NCI-H774 (cell line): ENCODE measurements at regions not wholly inside any gene's neighbourhood (a gene's known extent, or its start where the extent isn't known, plus 50 kb on each side); places are given as distances from the start of the nearest gene placed in this dataset.

Source experiments
- DNase-seq: peaks from one replicate; lab custom pipeline; 2025; lab: John Stamatoyannopoulos, UW

DNA sequence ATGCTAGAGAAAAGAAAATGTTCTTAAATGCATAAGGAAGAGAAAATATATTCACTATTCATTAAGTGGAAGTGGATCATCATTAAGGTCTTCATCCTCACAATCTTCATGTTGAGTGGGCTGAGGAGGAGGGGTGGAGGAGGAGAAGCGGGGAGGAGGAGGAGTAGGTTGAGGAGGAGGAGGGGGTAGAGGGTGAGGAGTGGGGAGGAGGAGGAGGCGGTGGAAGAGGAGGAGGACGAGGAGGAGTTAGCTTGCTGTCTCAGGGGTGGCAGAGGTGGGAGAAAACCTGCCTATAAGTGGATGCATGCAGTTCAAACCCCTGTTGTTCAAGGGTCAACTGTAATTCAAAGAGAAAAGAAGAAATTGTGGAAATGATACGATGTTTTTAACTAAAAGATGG, 71.6 kb downstream of the MYEOV start:
- no peak for DNase-seq

DNA sequence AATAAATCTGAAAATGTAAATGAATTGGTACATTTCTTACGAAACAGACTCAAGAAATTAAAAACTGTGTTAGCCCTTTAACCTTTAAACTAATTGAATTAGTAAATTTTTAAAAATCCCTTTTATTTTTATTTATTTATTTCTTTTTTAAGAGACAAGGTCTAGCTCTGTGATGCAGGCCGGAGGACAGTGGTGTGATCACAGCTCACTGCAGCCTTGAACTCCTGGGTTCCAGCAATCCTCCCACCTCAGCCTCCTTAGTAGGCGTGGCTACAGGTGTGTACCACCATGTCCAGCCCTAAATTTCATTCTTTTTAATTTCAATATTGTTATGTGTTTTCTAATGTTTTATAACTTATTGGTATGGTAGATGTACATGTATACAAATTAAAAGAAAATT, 72.6 kb downstream of the MYEOV start:
- DNase-seq: no peak

DNA sequence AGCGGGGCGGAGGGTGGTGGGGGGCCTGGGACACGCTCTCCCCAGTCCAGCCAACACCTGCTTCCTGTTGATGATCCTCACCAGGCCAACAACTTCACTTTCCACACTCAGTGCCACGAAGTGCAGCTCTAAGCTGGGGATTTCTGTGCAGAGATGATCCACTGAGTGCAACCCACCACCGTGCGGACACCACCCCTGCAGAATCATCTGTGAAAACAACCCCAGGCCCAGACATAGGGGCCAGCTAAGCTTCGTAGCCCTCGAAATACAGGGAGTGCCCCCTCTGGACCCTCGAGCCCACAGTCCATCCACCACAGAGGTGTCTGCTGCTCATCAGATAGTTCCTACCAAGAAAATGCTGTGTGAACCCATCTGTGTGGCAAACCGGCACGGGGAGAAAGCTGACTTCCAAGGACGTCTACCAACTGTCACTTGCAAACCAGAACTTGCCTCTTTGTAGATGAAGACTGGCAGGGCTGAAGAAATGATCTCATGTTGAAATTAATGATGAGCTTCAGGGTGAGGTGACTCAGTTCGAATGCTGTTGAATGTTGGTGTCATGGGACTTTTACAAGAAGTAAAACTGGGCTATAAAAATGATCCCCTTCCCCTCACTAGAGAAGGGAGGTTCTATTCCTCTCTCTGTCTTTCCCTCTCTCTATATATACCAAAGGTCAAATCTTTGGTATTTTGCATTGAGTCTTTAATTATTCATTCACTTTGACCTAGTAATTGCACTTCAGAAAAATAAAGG, 73.4 kb downstream of the MYEOV start:
- DNase-seq: no peak

DNA sequence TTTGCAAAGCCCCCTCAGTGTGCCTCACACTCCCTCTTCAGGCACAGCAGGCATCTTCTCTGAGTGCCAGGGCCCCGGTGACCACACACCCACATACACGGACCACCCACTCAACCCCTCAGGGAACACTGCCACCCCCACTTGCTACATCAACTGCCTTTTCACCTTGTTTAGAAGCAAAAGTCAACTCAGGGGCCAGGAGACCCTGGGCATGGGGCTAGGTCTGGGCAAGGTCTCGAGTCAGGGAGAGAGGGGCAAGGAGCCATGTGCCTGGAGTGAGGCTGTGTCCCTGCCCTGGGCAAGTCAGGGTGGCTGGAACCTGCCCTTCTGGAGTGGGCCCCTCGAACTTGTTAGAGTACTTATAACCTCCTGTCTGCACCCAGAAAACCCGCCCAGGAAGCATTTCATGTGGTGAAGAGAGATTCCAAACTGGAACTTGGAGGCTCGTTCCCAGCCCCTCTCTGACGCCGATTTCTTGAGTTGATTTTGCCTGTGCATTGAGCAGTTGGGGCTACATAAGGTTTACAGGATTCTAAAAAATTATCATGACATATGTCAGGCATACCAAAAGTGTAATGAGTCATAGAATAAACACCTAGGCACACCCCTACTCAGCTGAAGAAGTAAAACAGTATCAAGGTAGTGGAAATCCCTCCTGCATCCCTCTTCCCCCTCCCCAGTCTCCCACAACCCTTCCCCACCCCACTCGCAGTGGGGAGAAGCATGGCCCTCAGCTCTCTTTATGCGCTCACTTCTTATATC, 74.3 kb downstream of the MYEOV start:
- DNase-seq: no peak

DNA sequence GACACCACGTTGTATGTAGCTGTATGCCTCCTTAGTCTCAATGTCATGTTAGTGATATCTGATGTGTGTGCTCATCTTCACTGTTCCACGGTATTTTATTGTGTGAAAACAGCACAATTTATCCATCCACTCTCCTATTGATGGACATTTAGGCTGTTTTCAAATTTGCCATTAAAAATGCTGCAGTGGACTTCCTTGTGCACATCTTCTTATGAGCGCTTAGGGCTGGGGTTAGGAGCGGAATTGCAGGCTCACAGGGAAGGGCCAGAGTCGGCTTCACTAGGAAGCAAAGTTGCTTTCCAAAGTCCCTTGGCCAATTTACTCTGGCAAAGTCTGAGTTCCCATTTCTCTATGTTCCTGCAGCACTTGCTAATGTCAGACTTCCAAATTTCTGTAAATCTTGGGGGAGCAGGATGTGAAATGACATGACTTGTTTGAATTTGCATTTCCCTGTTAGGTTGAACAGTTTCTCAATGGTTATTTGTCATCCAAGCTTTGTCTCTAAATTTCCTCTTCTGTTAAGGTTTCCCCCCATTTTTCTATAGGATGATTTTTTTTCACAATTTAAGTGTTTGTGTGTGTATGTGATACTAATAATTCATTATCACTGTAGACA, 75.4 kb downstream of the MYEOV start:
- DNase-seq: no peak

DNA sequence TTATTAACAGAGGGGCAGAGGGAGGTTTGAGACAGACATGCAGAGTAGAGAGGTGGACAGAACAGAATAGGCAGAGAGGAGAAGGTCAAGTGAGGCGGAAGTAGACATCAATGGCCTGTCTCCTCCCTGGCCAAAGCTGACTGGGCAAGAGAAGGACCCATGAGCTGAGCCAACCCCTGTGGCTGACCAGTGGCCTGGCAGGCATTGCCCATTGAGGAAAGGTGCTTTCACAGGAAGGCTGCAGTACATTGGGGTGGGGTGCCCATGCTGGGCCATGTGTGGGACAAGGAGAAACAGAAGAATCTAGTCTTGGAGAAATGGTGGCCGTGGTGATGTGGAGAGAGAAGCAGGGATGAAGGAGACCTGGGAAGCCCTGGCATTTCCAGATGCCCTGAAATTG, 76.0 kb downstream of the MYEOV start:
- DNase-seq: no peak

DNA sequence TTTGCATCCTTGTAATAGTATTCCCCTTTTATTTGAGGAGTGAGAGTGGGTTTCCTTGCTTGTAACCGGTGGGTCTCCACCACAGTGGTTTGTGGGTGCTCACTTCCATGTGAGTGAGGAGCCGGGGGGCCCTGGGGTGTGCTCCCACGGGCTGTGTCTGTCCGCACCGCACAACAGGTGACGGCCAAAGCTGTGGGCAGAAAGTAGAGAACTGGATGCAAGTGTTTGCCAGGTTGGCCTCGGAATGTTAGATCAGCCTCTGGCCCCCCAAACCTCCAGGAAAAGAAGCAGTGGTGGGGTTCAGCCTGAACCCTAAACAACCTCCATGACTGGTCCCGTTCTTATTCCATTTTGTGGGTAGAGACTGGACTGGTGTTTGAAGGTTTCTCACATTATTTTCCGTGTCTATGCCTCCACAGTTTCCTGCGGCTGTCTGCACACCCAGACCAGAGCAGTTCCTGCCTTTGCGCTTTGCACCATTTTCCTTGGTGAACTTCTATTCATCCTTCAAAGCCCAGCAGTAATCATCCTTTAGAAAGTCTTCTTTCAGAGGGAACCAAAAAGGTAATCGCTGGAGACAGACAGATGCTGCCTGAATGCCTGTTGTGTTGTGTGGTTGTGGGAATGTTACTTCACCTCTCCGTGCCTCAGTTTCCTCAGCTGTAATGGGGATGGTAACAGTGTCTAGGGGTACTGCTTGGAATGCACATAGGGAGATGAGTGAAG, 77.2 kb downstream of the MYEOV start:
- no peak for DNase-seq

DNA sequence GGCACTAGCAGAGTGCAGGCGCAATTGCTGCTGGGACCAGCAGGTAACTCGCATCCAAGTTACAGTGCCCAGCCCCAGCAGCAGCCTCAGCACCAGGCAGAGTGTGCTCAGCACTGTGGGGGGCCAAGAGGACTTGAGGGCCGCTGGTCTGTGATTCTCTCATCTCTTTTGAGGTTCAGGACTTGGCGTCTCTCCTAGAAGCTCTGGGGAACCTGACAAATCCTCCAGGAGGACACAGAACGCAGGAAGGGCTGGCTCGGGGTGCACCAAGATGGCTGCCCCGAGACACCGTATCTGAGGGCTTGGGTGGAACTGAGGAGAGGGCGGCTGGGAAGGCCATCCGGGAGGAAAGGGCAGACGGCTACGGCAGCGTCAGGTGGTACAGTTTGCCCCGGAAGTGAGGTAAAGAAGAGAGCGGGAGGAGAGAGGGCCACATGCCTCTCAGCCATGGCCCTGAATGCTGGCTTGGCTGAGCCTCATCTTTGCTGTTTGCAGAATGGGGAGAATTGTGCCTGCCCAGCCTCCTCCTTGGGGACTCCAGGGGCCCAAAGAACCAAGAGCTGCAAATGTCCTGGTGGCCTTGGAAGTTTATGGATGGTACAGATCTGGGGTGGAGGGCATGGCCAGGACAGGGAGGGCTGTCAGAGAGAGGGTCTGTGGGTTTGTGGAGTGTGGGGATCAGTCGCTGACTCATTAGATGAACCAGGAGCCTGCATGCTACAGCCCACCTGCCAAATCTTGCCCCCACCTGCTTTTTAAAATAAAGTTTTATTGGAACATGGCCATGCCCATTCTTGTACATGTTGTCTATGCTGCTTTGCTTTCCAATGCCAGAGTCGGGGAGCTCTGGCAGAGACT, 78.0 kb downstream of the MYEOV start:
- no peak for DNase-seq

DNA sequence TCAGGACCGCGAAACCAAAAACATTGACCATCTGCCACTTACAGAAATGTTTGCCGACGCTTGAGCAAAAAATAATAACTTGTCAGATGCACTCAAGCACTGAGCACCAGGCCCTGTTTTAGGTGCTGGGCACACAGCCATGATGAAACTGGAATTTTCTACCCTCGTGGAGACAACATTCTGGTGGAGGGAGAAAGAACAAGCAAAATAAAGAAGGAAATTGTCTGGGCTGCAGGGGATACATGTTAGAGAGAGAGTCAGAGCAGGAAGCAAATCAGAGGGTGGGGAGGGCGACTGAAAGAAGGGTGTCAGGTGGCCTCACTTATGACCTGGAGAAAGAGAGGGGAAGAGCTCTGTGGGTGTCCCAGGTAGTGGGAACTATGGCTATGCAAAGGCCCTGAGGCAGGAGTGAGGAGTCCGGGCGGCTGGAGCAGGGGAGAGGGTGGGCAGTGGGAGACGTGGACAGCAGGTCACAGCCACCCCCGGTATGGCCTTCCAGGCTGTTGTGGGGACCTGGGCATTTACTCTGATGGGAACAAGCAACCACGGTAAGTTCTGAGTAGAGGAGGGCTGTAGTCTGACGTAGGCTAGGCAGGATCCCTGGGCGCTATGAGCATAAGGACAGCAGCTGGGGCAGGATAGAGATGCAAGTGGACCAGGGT, 78.8 kb downstream of the MYEOV start:
- DNase-seq: no peak

DNA sequence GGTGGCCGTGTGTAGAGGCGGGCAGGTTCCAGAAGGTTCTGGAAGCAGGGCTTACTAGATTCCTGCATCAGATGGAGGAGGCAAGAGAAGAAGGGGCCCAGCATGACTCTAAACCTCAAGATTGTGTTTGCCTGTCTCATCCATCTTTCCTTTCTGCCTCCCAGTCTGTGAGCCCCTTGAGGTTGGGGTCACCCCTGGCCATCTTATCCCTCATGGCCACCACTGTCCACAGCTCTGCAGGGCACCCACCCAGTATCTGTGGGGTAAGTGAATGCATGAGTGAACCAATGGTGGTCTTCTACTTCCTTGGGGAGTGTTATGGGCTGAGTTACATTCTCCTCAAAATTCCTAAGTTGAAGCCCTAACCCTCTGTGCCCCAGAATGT, 79.3 kb downstream of the MYEOV start:
- DNase-seq: no peak

DNA sequence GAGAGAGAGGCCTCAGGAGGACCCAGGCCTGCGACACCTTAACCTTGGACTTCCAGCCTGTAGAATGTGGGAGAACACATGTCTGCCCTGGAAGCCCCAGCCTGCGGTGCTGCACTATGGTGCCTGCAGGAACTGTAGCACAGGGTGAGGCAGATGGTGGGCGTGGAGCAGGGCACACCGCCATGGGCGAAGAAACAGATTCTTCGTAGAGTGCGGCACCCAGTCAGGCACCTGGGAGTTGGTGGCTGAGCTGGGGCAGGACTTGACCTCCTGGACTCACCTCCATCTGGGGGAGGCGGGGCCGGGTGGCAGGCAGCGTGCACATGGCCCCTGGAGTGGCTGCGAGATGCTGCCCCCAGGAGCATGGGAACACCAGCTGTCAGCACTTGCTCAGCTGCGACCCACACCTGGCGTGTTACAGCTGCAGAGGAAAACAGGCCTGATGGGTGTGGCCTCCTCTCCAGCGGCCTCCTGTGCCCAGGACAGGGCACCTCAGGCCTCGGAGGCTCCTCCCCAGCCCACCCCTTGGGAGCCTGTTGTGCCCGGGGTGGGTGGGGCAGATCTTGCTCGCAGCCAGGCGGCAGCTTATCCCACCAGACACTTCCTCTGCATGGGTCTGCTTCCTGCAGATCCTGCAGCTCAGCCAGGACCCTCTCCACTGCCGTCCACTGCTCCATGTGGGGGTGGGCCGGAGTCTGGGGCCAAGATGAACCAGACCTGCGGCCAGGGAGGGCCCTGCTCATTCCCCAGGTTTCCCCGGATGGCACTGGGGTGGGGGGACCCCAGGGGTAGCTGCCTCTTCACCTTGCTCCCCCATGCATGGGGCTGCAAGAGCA, 80.4 kb downstream of the MYEOV start:
- DNase-seq: no peak

DNA sequence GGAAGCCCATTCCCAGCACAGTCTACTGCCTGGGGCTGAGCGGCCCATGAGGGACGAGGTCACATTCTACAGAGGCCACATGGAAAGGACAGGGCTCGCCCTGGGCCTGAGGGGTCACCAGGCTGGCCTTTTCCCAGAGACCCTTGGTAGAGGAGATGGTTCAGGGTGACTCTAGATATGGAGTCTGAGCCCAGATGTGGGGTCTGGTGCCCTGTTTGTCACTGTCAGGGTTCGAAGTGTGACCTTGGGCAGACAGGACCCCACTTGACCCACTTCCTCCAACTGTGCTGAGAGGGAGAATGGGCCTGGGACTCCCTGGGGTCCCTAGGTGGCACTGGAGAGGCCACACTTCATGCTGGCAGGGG, 81.0 kb downstream of the MYEOV start:
- no peak for DNase-seq

DNA sequence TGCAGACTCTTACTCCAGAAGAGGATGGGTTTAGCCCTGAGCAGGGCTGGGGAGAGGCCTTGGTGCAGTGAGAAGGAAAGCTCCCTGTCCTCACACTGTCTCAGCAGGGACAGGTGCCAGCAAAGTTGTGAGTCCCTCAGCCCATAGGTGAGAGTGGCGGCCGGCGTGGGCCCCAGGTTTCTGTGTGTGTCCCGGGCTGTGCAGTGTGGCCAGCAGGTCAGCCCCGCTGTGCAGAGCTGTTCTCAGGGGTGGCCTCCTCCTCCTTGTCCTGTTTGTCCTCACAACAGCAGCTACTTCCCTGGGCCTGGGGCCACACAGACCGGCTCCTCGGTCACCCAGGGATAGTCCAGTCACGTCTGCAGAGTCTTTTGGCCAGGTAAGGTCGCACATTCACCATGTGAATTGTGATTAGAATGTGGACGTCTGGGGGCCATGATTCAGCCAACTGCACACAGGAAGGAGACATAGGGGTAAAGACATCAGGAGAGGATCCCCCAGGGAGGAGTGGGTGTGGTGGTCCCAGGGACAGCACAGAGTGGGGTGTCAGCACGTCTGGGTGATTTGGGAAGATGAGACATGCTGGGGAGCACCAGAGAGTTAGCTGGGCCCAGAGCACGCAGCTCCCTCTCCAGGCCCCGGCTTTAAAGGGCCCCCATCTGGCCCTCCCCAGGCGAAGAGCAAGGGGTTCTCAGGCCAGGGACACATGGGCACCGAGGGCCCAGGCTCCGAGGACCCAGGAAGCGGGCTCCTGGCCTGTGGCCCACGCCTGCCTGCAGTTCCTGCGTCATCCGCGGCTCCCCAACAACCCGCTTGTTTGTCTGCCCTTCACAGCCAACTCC, 81.6 kb downstream of the MYEOV start:
- no peak for DNase-seq

DNA sequence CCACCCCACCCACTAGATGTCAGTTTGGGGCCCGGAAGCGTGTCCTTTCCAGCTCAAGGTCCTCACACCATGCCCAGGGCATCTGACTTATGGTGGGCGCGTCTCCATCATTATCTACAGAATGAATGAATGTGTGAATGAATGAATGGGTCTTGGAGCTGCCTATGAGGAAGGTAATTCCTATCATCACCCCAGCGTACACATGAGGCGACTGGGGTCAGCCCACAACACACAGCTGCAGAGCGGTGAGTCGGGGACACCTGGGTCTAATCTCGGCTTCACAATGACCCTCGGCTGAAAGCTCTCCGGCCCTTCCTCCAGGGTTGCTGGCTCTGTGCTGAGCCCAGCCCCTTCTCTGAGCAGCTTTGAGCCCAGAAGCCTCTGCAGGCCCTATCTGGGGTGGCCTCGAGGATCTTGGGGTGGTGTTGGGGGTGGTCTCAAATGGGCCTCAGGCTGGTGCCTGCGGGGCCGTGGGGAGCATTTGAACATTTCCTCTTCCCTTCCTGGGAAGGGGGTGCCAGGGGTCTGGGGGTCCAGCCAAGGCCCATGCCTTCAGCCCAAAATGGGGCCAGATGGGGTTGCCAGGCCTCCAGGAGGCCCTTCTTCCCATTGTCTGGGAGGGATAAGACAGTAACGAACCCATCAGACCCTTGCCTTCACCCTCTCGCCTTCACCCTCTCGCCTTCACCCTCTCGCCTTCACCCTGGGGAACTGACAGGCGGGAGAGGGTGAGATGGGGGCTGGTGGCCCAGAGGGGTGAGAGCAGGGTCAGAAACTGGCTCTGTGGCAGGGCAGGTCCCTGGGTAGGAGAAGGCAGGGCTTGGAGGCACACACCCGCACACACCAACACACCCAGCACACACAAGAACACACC, 82.4 kb downstream of the MYEOV start:
- no peak for DNase-seq

DNA sequence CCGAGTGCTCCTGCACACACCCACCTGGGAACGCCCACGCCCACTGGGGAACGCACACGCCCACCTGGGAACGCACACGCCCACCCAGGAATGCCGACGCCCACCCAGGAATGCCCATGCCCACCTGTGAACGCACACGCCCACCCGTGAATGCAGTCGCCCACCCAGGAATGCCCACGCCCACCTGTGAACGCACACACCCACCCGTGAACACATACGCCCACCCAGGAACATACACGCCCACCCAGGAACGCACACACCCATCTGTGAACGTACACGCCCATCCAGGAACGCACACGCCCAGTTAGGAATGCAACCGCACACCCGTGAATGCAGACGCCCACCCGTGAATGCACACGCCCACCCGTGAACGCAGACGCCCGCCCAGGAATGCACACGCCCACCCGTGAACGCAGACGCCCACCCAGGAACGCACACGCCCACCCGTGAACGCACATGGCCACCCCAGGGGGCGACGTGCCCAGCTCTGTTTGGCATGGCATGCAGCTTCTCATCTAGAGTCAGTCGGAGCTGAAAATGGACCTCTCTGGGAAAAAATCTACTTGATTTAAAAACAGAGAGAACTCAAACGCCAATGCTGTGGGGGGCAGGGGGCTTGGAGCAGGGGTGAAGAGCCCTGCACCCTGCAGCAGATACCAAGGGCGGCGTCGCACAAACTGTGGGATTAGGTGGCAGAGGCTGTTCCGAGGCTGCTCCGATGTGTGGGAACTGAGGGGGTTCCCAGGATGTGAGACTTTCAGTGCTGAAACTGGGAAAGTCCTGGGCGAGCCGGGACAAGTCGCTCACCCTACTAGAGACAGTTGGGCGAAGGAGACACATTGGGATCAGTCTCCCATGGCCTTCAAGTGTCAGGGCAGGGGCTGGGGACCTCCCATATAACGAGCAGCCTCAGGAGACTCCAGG, 83.3 kb downstream of the MYEOV start:
- DNase-seq: no peak

DNA sequence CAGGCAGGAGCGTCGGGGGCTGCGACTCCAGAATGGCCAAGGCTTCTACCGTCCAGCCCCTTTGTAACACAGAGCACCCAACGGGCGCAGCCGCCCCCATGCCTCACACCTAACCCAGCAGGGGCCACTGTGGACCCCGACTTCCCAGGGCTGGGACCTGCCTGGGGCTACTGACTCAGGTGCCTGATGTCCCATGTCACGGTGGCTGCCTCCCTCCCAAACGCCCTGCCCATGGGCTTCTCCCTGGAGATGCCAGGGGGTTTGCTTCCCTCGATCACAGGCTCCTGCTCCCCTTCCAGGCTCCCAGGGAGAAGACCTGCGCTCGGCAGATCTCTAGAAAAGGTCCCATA, 84.0 kb downstream of the MYEOV start:
- no peak for DNase-seq
